Heart right ventricle (tissue), 16 donors: ENCODE measurements at regions not wholly inside any gene's neighbourhood (a gene's known extent, or its start where the extent isn't known, plus 50 kb on each side); places are given as distances from the start of the nearest gene placed in this dataset.

Source experiments
- ATAC-seq, 8 donors: fragments of 200-7000 bp; cut with Tn5 transposase; one replicate each; pipeline ENCODE4 v1.9.1; 2020; ENCODE audit warnings: mild to moderate bottlenecking in 8 of 8, moderate library complexity in 8 of 8, moderate number of reproducible peaks in 1 of 8
- DNase-seq, 2 donors: peaks; one replicate each; pipeline ENCODE4 v3.0.0-alpha.2; 2020
- H3K27ac ChIP-seq, 10 donors: fragments of 200-600 bp; sonication (generic) in 2 of 10; one replicate each; pipeline versions ENCODE4 v1.5.0 to v1.8.0; 2020 to 2022; ENCODE audit warnings: mild to moderate bottlenecking in 3 of 10
- H3K27me3 ChIP-seq, 7 donors: fragments of 200-600 bp; one replicate each; pipeline ENCODE4 v1.8.0; 2021 to 2022; ENCODE audit warnings: mild to moderate bottlenecking in 2 of 7
- H3K36me3 ChIP-seq, 9 donors: fragments of 200-600 bp; sonication (generic) in 1 of 9; one replicate each; pipeline versions ENCODE4 v1.5.0 to v1.8.0; 2020 to 2022; ENCODE audit warnings: mild to moderate bottlenecking in 2 of 9
- H3K4me1 ChIP-seq, 9 donors: fragments of 200-600 bp; sonication (generic) in 1 of 9; one replicate each; pipeline versions ENCODE4 v1.5.0 to v1.8.0; 2020 to 2022; ENCODE audit warnings: mild to moderate bottlenecking in 4 of 9
- H3K4me3 ChIP-seq, 10 donors: fragments of 200-600 bp; sonication (generic) in 2 of 10; one replicate each; pipeline versions ENCODE4 v1.5.0 to v1.8.0; 2020 to 2022; ENCODE audit warnings: mild to moderate bottlenecking in 7 of 10, moderate library complexity in 2 of 10
- H3K9me3 ChIP-seq, 11 donors: fragments of 200-600 bp in 10 of 11; sonication (generic) in 2 of 11; one replicate each; pipeline versions ENCODE4 v1.5.0 to v1.8.0; 2013 to 2022; ENCODE audit warnings: mild to moderate bottlenecking in 2 of 11, control low read depth in 1 of 11, moderate library complexity in 1 of 11
- CTCF ChIP-seq, 9 donors: fragments of 200-600 bp; sonication (generic) in 2 of 9; IDR thresholded peaks; one replicate each; pipeline versions ENCODE4 v1.5.0 to v1.8.0; 2021 to 2022; ENCODE audit warnings: antibody characterized with exemption in 9 of 9, mild to moderate bottlenecking in 5 of 9, moderate library complexity in 1 of 9
- WGBS, 2 donors: extraction: QIAGEN DNeasy Blood & Tissue Kit; methylation state at CpG; one replicate each; pipeline ENCODE4 v1.1.7; 2013; ENCODE audit warnings: inconsistent platforms in 1 of 2; 5-methylcytosine and 5-hydroxymethylcytosine counted together
- intact Hi-C, 10 donors: fragments of 100-400 bp; cut with DNase I; formaldehyde crosslinking; loops; one replicate each; pipeline versions ENCODE4 v1.11.1 to v1.14.2; 2022
- donor health status: Arrhythmogenic right ventricular cardiomyopathy.
- donor health status: ischemic (EF 13 %, LVEDD 7.1; RV severe dilation, severe dysfunction).
- donor health status: healthy with polysubstance abuse.
- donor health status: DM: no; HTN: yes; CAD: no.
- donor health status: DM: no; HTN: no; CAD: no.
- donor health status: ischemic (EF 25% LVEDD 6.9; RV normal size, moderate dysfunction).
- donor health status: ischemic (EF 25% LVEDD 5.7; RV mildly dilated, moderate dysfunction).
- donor health status: healthy.
- donor health status: DM: yes; HTN: yes; CAD: no.
- donor health status: Ischemic cardiomyopathy.
- donor health status: ischemic (EF 35%, LVEDD 5.7; RV mildly dilated, moderate dysfunction).
- donor health status: nonischemic (EF 11% LVEDD 7.7; RV severe dilation, severe dysfunction).
- donor health status: DM: yes; HTN: yes; CAD: no.
- donor health status: PGD.
- donor health status: ischemic (EF 29% LVEDD 5.4; RV normal size, mild dysfunction).
- donor health status: nonischemic (EF 23%, LVEDD 6.1; RV moderate dilation, normal function).

DNA sequence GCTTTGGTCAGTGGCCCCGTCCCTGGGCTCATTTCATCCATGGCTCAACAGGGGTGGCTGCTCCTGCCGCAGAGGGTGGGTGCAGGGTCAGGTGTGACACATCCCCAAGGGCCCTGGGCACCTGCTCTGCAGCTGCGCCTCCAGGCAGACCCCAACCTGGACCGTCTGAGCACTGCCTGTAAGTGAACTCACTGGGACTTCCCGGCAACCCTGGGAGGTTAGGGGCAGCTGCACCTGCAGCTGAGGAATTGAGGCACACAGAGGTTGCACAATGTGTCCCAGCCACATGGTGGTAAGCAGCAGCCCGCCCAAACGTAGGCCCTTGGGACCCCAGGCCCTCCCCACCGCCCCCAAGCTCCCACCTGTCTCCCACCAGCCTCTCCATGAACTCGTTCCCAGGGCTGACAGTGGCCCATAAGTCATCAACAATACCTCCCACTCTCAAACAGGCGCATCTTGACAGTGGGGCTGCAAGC, 55.1 kb downstream of the PLXNA1 start:
- WGBS, 2 donors = 75 to 81% methylated on average over 10 of the region's 10 CpGs
- Histone ChIP-seq H3K9me3 (no peaks in the 10 kb centered on the region), H3K4me3 (no peak overlapping the region), H3K27me3 (peaks cover 0 to 10% (median 0%) of the 10 kb centered on the region in 7 donors), H3K27ac (no peak overlapping the region), H3K36me3 (peaks cover 0 to 15% (median 2%) of the 10 kb centered on the region in 9 donors), H3K4me1 (peaks cover 0 to 10% (median 0%) of the 10 kb centered on the region in 9 donors)
- intact Hi-C loops = no loop called here
- TF ChIP-seq CTCF (IDR thresholded peaks at IDR 0.05) = no peak
- ATAC-seq (no peak), DNase-seq (no peak)

DNA sequence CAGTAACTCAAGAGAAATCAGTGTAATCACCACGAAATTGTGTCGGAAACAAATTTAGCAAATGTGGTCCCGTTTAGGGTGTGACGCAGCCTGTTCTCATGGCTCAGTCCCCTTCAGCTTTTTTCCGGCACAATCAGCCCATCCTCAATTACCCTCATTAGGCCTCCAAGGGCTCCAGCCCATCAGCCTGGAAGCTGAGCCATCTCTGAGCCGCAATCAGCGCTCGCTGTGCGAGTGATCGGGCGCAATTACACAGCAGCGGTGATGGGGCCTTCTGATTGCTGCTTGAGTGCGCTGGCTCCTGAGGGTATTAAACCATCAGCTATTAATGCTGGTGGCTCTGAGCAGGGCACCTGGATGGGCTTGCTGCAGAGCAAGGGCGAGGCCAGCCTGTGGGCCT, 55.6 kb downstream of the PLXNA1 start:
- ATAC-seq = no peak
- 89 to 91% methylated on average over 14 of the region's 14 CpGs for WGBS, 2 donors
- Histone ChIP-seq H3K4me3 (no peak overlapping the region), H3K27me3 (peaks cover 0 to 10% (median 0%) of the 10 kb centered on the region in 7 donors), H3K9me3 (no peaks in the 10 kb centered on the region), H3K27ac (no peak overlapping the region), H3K36me3 (peaks cover 0 to 10% (median 0%) of the 10 kb centered on the region in 9 donors), H3K4me1 (peaks cover 0 to 10% (median 0%) of the 10 kb centered on the region in 9 donors)
- intact Hi-C loops = no loop called here
- TF ChIP-seq CTCF (IDR thresholded peaks at IDR 0.05) = no peak
- DNase-seq = no peak

DNA sequence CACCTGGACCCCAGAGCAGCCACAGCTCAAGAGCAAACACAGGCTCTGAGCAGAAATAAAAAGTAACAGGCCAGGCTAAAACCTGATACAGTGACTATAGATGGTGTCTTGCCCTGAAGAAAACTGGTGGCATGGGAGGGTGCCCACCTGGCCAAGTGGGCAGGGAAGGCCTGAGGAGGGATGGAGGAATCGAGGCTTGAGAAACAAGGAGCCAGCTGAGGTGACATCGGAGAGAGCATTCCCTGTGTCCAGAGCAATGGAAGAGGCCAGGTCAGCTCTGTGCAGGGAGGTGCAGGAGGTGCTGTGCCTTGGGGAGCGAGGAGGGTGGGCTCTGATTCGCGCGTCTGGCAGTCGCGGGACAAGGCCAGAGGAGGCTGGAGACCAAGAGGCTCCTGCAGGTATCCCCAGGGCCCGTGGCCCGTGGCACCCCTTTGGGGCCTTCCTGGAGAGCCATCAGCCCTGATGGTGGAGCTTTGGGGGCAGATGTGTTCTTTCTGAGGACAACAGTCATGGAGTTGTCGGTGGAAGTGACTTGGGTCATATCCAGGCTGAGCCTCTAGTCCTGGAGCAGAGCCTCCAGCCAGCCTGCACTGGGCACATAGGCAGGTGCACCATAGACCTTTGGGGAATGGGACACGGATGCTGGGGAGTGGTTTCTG, 56.1 kb downstream of the PLXNA1 start:
- peaks cover 0 to 12% (median 0%) of the 10 kb centered on the region in 9 donors for H3K4me1 ChIP-seq
- WGBS, 2 donors = 82 to 85% methylated on average over 12 of the region's 12 CpGs
- ATAC-seq = no peak
- TF ChIP-seq CTCF (IDR thresholded peaks at IDR 0.05) = no peak
- peaks cover 0 to 10% (median 0%) of the 10 kb centered on the region in 7 donors for H3K27me3 ChIP-seq
- no peak overlapping the region for H3K4me3 ChIP-seq
- intact Hi-C loops = no loop called here
- DNase-seq = no peak
- no peak overlapping the region for H3K27ac ChIP-seq
- H3K36me3 ChIP-seq = peaks cover 0 to 6% (median 0%) of the 10 kb centered on the region in 9 donors
- H3K9me3 ChIP-seq = no peaks in the 10 kb centered on the region

- Histone ChIP-seq H3K27ac (no peak overlapping the region), H3K4me1 (peaks cover 0 to 13% (median 0%) of the 10 kb centered on the region in 9 donors), H3K36me3 (no peaks in the 10 kb centered on the region), H3K4me3 (no peak overlapping the region), H3K27me3 (peaks cover 0 to 10% (median 0%) of the 10 kb centered on the region in 7 donors), H3K9me3 (no peaks in the 10 kb centered on the region)
- DNase-seq (no peak), ATAC-seq (no peak)
- intact Hi-C loops = no loop called here
- 84 to 88% methylated on average over 9 of the region's 9 CpGs for whole genome bisulfite sequencing, 2 donors
- TF ChIP-seq CTCF (IDR thresholded peaks at IDR 0.05) = no peak
Measured at GRCh38 chr3:127039719-127040118, 56.8 kb downstream of the PLXNA1 start.
